Epithelial cell of prostate (primary cell): ENCODE measurements at regions not wholly inside any gene's neighbourhood (a gene's known extent, or its start where the extent isn't known, plus 50 kb on each side); places are given as distances from the start of the nearest gene placed in this dataset.

Experiments
- DNase-seq: peaks from one replicate; pipeline ENCODE4 v3.0.0-alpha.2; 2011; ENCODE audit warnings: low read depth, low spot score
- H3K27ac ChIP-seq: fragments of 450-650 bp; 2 replicates; pipeline ENCODE4 v1.5.1; 2017; ENCODE audit warnings: mild to moderate bottlenecking

DNA sequence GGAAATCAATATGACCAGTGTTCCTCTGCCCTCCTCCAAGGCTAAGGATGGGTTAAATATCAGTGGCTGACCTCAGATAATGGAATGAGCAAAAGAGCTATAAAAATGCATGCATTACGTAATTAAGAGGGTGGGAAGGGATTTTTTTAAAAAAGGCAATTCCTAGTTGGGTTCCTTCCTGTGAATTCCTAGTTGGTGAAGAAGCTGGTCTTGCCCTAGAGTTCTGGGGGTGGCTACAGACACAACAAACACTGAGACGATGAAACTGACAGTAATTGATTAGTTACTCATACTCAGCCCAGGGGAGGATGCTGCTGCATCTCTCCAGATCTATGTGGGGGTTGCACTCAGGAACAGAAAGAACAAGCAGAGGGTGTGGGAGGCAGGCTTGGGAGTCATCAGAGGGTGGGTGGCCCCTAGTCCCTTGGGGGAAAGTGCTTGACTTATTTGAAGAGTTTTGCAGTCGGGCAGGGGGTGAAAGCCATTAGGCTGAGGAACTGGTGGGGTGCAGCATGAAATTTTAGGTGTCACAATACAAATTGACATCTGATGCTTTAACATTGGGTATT, 662.0 kb upstream of the FRG1 start:
- no peak for DNase-seq
- H3K27ac ChIP-seq = no peak overlapping the region

DNA sequence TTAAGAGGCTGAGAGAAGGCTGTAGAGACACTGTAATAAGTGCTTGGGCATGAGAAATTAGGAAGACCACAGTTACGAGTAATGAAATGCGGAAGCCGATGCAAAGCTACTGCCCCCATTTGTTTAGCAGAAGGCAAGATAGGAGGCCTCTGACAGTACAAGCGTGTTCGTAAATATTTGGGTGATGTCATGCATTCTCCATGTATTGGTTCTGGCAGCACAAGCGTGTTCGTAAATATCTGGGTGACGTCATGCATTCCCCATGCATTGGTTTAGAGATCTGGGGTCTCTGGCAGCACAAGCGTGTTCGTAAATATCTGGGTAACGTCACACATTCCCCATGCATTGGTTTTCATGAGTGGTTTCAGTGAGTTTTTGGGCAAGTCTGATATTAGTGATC, 661.5 kb upstream of the FRG1 start:
- H3K27ac ChIP-seq = no peak overlapping the region
- no peak for DNase-seq

DNA sequence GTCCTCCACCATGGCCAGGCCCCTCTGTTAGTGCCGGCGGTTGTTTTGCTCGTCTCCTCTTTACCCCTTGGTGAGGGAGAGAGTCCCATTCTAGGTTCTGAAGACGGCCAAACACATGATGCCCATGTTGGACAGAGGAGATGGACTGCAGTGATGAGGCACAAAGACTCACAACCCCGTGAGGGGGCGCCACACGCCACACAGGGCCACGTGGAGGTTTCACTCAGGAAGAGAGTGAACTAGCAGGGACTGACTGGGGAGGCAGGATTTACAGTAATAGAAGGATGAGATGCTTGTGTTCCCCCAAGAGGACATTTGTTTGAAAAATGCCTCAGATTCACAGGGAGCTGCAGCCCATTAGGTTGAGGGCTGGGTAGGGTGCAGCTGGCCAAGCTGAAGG, 655.3 kb upstream of the FRG1 start:
- H3K27ac ChIP-seq = no peak overlapping the region
- DNase-seq = no peak

- no peak overlapping the region for H3K27ac ChIP-seq
- no peak for DNase-seq
These were observed 648.7 kb upstream of the FRG1 start for GRCh38 chr4:189291939-189292338.

DNA sequence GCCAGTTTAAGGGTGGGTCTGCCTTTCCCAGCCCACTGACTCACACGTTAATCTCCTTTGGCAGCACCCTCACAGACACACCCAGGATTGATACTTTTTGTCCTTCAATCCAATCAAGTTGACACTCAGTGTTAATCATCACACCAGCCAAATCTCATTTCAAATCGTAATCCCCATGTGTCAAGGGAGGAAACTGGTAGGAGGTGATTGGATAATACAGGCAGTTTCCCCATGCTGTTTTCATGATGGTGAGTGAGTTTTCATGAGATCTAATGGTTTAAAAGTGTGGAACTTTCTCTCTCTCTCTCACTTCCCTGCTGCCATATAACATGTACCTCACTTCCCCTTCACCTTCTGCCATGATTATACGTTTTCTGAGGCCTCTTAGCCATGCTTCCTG, 647.2 kb upstream of the FRG1 start:
- DNase-seq = peak; percentile 6
- peak overlapping the region; percentile 58 for H3K27ac ChIP-seq

DNA sequence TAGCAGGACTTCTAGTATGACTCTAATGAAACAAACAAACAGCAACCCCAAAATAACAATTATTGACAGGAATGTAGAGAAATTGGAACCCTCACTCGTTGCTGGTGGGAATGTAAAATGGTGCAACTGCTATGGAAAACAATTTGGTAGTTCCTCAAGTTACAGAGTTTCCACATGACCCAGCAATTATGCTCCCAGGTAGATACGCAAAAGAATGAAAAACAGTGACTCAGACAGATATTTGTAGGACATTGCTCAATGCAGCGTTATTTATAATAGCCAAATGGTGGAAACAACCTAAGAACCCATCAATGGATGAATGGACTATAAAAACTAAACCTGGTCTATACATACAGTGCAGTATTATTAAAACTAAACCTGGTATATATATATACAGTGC, 646.1 kb upstream of the FRG1 start:
- peak; percentile 41 for DNase-seq

DNA sequence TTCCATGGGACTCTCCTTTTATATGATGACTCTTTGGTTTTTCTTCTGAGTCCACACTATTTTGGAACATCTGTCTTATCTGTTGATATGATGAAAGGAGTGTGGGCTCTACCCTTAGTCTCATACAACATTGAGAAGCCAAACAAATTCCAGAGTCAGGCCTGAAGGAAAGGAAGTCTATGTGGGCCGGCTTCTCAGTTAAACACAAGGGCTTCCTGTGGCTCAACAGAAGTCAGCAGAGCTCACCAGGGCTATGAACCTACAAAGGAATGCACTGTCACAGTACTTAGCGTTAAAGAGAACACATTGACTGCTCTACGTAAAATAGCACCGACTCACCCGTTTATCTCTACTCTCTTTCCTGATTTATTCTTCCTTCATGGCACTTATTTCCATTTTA, 641.0 kb upstream of the FRG1 start:
- no peak for DNase-seq
- H3K27ac ChIP-seq = no peak overlapping the region

More for the DNA sequence above, 646.1 kb upstream of the FRG1 start:
- H3K27ac ChIP-seq = peak overlapping the region; percentile 58

DNA sequence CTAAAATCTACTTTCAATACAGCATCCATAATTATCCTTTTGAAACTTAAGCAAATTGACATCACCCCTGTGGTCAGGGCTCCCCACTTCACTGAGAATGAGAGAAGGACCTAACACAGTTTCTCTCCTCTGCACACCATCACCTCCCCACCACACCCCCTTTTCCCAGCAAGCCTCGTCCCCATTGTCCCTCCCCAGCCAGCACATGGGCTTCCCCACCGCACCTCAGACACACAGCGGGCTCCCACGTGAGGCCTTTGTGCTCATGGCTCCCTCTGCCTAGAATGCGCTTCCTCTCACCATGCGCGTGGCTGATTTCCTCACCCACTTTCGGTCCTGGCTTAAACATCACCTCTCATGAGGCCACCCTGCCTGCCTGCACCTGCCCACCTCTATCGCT, 639.0 kb upstream of the FRG1 start:
- H3K27ac ChIP-seq = no peak overlapping the region
- no peak for DNase-seq

DNA sequence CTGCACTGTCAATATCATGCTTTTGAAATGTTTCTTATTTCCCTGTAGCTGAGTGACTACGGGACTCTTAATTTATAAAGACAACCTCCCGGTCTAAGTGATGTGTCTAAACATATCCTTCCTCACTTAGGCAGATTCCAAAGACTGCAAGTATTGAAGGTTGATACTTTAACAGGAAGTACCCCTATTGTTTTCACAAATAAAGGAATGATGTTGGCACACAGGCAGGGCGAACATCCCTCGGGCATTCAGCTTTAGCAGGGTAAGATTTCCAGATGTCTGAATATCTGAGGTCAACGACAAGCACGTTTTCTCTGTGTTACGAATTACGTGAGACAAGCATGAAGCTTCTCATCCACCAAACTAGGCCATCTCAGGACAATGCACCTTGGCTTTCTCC, 638.0 kb upstream of the FRG1 start:
- DNase-seq = peak; percentile 46
- H3K27ac ChIP-seq = peak overlapping the region; percentile 80

- peak; percentile 14 for DNase-seq
- peak overlapping the region; percentile 80 for H3K27ac ChIP-seq
These were observed 636.5 kb upstream of the FRG1 start for GRCh38 chr4:189304167-189304566.

- no peak for DNase-seq
- H3K27ac ChIP-seq = peak overlapping the region; percentile 80
These were observed 635.9 kb upstream of the FRG1 start for GRCh38 chr4:189304809-189305208.

GRCh38 chr4:189305500-189305899, 635.2 kb upstream of the FRG1 start:
- no peak overlapping the region for H3K27ac ChIP-seq
- DNase-seq = no peak

DNA sequence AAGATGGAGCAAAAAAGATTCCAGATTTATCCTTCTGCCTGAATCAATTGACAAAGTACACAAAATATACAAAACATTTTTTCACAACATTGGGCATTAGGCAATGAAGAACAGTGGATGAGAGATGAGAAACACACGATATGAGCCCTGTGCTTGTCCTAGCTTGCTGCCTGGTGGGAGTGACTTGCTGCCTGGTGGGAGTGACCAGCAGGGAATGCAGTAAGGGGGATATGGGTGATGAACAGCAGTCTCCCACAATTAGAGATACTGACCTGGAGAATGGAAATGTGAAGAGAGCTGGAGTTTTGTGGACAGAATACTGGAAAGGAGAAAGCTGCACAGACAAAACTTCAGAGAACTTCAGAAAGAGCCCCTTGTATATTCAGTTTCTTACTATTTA, 629.4 kb upstream of the FRG1 start:
- H3K27ac ChIP-seq = no peak overlapping the region
- DNase-seq = no peak

GRCh38 chr4:189313064-189313463, 627.6 kb upstream of the FRG1 start:
- no peak overlapping the region for H3K27ac ChIP-seq

DNA sequence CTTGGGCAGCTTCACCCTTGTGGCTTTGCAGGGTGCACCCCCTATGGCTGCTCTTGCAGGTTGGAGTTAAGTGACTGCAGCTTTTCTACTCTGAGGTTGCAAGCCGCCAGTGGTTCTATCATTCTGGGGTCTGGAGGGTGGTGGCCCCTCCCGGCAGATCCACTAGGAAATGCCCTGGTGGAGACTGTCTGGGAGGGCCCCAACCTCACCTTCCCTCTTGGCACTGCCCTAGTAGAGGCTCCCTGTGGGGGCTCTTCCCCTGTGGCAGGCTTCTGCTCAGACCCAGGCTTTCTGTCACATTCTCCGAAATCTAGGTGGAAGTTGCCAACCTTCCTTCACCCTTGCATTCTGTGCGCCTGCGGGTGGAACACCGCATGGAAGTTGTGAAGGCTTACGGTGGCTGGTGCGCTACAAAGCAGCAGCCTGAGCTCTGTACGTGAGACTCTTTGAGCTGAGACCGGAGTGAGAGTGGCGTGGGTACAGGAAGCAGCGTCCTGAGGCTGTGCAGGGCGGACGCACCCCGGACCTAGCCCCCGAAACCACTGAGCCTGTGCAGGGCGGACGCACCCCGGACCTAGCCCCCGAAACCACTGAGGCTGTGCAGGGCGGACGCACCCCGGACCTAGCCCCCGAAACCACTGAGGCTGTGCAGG, 626.7 kb upstream of the FRG1 start:
- DNase-seq = no peak
- no peak overlapping the region for H3K27ac ChIP-seq

More at GRCh38 chr4:189313064-189313463, 627.6 kb upstream of the FRG1 start:
- DNase-seq = no peak

GRCh38 chr4:189322426-189322825, 618.2 kb upstream of the FRG1 start:
- no peak overlapping the region for H3K27ac ChIP-seq
- no peak for DNase-seq

- no peak overlapping the region for H3K27ac ChIP-seq
- no peak for DNase-seq
These were observed 598.8 kb upstream of the FRG1 start for GRCh38 chr4:189341881-189342280.

DNA sequence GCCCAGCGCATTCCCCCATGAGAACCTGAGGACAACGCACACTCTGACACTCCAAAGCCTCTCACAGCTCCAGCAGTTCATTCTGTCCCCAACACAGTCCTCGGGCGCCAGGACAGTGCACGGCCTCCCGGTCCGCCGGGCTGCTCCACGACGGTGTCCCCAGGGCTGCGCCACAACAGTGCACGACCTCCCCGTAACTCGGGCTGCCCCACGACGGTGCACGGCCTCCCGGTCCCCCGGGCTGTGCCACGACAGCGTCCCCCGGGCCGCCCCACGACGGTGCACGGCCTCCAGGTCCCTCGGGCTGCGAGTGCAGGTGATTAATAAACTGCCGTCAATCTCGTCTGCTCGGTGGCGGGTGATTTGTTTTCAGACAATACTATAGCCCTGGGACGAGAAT, 585.1 kb upstream of the FRG1 start:
- no peak for DNase-seq
- no peak overlapping the region for H3K27ac ChIP-seq

DNA sequence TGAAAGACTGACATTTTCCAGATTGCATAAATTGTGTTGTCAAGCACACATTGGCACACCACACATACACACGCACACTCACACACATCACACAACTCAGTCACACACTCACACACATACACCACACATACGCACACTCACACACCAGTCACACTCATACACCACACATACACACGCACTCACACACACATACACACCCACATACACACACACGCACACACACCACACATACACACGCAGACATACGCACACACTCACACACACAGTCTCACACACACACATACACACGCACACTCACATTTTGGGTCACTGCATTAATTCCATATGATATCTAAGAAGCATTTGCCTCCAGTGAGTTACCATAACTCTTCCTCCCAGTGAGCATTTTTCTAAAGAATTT, 578.3 kb upstream of the FRG1 start:
- no peak for DNase-seq
- H3K27ac ChIP-seq = no peak overlapping the region

DNA sequence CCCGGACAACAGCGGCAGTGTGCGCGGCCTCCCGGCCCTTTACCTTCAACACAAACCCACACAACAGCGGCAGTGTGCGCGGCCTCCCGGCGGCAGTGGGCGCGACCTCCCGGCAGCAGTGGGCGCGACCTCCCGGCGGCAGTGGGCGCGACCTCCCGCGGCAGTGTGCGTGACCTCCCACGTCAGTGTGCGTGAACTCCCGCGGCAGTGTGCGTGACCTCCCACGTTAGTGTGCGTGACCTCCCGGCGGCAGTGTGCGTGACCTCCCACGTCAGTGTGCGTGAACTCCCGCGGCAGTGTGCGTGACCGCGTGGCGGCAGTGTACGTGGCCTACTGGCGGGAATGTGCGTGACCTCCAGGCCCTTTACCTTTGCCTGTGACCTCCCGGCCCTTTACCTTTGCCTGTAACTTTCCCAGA, 576.6 kb upstream of the FRG1 start:
- DNase-seq = no peak
- no peak overlapping the region for H3K27ac ChIP-seq

- DNase-seq = no peak
- no peak overlapping the region for H3K27ac ChIP-seq
These were observed 575.2 kb upstream of the FRG1 start for GRCh38 chr4:189365451-189365850.

- no peak overlapping the region for H3K27ac ChIP-seq
- DNase-seq = no peak
These were observed 572.8 kb upstream of the FRG1 start for GRCh38 chr4:189367832-189368231.
